ENCODE measurements at regions not wholly inside any gene's neighbourhood (a gene's known extent, or its start where the extent isn't known, plus 50 kb on each side); places are given as distances from the start of the nearest gene placed in this dataset.

DNA sequence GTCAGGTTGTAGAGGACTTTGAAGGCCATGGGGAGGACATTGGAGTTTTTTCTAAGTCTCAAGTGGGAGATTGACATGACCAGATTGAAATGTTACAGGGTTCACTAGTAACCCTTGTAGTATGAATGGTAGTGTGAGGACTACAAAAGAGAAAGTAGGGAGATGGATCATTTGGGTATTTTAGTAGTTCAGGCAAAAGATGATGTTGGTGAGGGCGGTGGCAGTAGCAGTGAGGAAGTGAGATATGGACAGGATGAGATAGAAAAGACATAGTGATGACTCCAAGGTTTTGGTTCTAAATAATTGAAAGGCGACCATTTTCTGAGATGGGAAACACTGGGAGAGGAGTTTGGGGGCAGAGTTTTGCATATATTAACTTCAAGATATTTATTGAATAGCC, 94.2 kb upstream of the CNTN1 start:
- TF ChIP-seq POLR2AphosphoS5 (IDR thresholded peaks at IDR 0.05; ENCODE audit: low read depth, low read length) (no peak), POLR2A (IDR thresholded peaks at IDR 0.05; ENCODE audit: low read depth, low read length) (no peak), TAF1 (IDR thresholded peaks at IDR 0.05; ENCODE audit: borderline replicate concordance, low read depth, low read length) (no peak)
